HL-60 (cell line): ENCODE measurements at regions not wholly inside any gene's neighbourhood (a gene's known extent, or its start where the extent isn't known, plus 50 kb on each side); places are given as distances from the start of the nearest gene placed in this dataset.

ENCODE experiments used
- DNase-seq, 2 experiments: peaks; one replicate each; pipeline ENCODE4 v3.0.0-alpha.2; 2010 to 2020; ENCODE audit warnings: low read depth in 1 of 2, low spot score in 1 of 2
- H3K27ac ChIP-seq: fragments of 250-450 bp; sonication (Bioruptor Pico); replicated peaks from 2 replicates; pipeline ENCODE4 v1.5.1; 2020; ENCODE audit warnings: mild to moderate bottlenecking, moderate library complexity
- H3K27me3 ChIP-seq: fragments of 250-450 bp; sonication (Bioruptor Pico); 2 replicates; pipeline ENCODE4 v1.5.1; 2021; ENCODE audit warnings: mild to moderate bottlenecking, moderate library complexity; ENCODE audit not compliant: insufficient read depth, poor library complexity, severe bottlenecking
- H3K4me3 ChIP-seq: replicated peaks from 2 replicates; pipeline ENCODE4 v1.5.1; 2011; ENCODE audit warnings: mild to moderate bottlenecking, control low read depth, low read length; ENCODE audit not compliant: insufficient read depth
- CTCF ChIP-seq: IDR thresholded peaks from one replicate; pipeline ENCODE4 v1.5.1; 2011; ENCODE audit warnings: low read length, control low read depth, inconsistent platforms; ENCODE audit not compliant: insufficient read depth
- GABPA ChIP-seq: IDR thresholded peaks from 2 replicates; pipeline ENCODE4 v1.6.1; 2012; ENCODE audit warnings: low read depth
- POLR2AphosphoS5 ChIP-seq: IDR thresholded peaks from 2 replicates; pipeline ENCODE4 v1.6.1; 2012; ENCODE audit warnings: low read depth
- REST ChIP-seq: IDR thresholded peaks from 2 replicates; pipeline ENCODE4 v1.6.1; 2012; ENCODE audit warnings: low read depth; ENCODE audit not compliant: insufficient replicate concordance
- SPI1 ChIP-seq: IDR thresholded peaks from 2 replicates; pipeline ENCODE4 v1.6.1; 2012; ENCODE audit warnings: low read depth, mild to moderate bottlenecking, borderline replicate concordance

DNA sequence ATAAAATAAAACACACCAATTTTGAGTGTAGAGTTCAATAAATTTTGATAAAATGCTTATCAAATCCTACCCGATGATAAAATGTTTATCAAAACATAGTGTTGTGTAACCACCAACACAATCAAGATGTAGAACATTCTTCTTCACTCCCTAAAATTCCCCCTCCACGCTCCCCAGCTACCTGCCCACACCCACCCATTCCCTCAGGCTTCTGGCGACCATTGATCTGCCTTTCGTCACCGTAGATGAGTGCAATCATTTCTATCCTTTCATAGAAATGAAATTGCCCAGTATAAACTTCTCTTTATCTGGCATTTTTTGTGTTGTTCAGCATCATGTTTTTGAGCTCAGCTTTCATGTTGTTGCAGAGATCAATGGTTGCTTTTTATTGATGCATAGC lies 90.7 kb upstream of the TBX3 start:
- Histone ChIP-seq H3K27ac (no peak overlapping the region), H3K27me3 (no peaks in the 10 kb centered on the region), H3K4me3 (no peak overlapping the region)
- no peak for DNase-seq
- TF ChIP-seq SPI1 = no peak
- TF ChIP-seq REST = no peak
- no peak for TF ChIP-seq GABPA
- no peak for TF ChIP-seq CTCF
- TF ChIP-seq POLR2AphosphoS5 = no peak

DNA sequence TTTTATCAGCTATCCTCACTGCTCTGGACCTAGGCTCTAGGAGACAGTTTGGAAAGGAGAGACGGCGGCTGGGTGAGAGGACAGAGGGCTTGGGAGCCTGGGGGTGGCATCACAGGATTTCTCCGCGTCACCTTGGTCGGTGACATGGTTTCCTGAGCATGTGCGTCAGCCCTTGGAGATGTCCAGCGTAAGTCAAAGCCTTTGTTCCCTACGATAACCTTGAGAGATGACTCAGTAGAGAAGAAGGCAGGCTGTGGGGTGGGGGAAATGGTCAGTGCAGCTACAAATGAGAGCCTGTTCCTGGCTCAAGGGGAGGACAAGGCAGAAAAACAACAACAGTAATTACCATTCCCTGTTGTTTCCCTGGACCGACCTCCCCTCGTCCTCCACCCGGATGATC lies 90.2 kb upstream of the TBX3 start:
- TF ChIP-seq CTCF (no peak), POLR2AphosphoS5 (no peak), REST (no peak), GABPA (no peak), SPI1 (no peak)
- Histone ChIP-seq H3K27ac (no peak overlapping the region), H3K27me3 (no peaks in the 10 kb centered on the region), H3K4me3 (no peak overlapping the region)
- no peak for DNase-seq

DNA sequence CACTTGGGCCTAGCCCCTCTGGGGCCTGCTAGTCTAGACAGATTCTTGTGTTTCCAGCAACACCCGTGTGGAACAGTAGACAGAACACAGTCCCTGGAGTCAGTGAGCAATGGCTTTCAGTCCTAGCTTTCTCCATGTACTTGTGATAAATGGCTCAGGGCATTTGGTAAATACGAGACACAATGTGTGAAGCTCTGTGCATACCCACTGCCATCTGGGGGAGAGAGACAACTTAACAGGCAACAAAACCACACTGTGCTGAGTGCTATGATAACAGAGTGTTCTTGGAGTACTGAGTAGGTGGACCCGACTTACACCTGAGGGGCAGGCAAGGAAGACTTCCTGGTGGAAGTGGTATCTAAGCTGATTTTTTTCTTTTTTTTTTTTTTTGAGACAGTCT lies 86.3 kb upstream of the TBX3 start:
- TF ChIP-seq CTCF (no peak), GABPA (no peak), REST (no peak), POLR2AphosphoS5 (no peak), SPI1 (no peak)
- Histone ChIP-seq H3K4me3 (no peak overlapping the region), H3K27me3 (no peaks in the 10 kb centered on the region), H3K27ac (no peak overlapping the region)
- DNase-seq = no peak
